ENCODE measurements at regions not wholly inside any gene's neighbourhood (a gene's known extent, or its start where the extent isn't known, plus 50 kb on each side); places are given as distances from the start of the nearest gene placed in this dataset.
A peak's percentile ranks its signal among the peaks of the same experiment; 100 is the strongest.
"Not testable (repeated sequence)": the region's sequence is repeated elsewhere in the genome, so short reads cannot be mapped to it uniquely, and the experiment has no call there.

DNA sequence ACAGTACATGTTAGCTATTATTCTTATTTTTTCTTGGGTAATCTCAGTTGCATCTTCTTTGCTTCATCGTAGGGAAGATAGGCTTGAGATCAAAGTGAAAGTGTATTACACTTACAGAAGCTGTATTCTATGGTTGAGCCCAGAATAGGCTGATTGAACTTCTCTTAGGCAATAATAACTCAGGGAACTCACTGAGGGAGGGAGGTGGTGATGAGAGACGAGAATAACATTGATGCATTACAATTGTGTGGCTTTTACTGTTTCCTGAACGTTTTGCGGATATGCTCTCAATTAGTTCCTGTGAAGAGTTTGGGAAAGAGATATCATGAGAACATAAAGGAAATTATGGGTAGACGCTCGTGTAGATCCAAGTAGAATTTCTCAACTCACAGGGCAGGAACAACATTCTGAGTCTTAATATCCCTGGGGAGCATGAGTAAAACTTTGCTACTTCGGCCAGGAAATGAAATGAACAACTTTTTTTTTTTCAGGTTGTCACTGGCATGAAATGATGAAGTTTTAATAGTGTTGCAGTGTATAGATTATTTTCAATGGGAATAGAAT is 302.2 kb downstream of the TUSC7 start:
- DNase-seq = no peak

DNA sequence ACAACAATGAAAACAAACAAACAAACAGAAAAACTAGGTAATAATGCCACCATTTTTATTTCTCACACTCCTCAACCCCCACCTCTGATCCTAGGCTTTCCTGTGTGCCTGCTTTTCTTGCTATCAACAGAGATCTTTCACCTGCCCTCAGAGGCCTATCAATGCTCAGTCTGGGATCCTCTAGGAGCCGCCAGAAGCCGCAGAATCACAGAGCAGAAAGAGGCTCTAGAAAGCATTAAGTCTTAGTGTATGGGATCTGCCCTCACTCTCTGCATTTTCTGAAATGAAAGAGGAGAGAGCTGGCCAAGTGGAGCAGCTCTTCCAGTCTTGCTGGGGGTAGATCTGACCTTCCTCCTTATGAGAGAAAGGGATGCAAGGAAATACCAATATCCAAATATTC is 306.8 kb downstream of the TUSC7 start:
- DNase-seq = no peak

DNA sequence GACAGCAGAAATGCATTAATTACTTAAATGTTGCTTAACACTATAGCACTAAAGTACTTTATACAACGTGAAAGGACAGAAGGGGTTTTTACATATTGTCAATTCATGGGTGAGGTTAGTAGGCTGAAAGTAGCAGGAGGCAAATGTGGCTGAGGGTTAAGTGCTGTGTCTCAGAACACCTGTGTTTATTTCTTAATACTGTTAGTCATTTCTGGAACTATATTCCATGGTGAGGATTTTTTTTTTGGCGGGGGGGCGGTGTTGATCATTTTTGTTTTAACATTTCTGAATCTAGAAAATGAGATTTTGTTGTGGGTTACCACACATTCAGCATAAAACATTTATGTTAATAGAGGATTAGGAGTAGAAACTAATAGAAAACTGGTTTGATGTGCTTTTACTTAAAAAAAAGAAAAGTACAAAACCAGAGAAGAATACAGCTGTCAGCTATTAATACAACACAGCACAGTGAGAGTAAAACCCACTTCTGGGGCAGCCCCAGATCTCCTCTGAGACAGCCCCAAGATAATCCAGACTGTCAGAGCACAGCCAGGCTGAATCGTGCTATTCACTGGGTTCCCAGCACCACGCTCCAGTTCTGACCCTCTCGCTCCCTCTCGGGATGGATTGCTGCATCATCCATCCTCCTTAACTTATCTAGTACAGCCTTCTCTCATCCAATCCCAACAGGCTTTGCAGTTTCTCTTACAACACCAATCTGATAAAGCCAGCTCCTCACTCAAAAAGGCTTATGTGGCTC is 307.7 kb downstream of the TUSC7 start:
- DNase-seq = no peak

DNA sequence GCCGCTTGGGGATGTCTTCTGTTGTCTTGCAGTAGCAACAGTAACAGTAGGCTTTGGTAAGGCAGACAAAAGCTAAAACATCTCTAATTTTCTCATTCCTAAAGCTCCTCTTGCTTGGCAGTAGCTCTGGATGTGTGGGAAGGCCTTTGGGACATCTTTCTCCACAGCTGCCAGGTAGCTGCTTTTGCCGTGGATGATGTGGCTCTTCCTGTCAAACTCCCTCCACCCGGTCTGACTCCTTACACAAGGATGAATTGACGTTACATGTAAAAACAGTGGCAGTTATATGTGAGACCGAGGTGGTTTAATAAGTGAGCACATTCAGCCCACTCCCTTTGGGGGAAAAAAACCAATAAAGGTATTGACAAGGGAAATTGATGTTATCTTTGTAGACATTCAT is 309.1 kb downstream of the TUSC7 start:
- DNase-seq = no peak

DNA sequence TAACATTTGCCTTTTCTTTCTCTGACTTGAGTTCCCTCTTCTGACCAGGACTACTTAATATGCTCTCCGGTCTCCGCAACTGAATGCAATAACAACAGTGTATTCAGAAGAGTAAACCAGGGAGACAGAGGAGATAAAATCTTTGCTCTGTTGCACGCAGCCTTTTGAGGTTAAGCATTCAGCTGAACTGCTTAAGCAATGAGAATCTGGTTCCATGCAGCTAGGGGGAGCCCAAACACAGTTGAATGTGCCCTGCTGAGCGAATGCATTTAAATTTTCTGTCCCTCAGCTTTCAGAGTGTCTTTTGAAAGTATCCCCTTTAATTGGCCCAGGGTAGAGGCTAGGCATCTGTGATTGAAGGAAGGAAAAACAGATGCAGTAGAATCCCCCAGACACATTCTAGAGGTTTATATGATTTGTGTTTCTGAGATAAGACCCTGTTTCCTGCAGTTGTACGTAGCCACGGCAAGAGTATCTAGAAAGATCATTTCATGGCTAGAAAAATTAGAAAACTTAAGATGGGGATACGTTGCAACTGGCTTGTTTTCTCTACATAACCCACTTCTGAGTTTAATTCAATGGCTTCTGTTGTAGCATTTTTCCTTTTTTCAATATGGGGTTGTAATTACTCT is 309.6 kb downstream of the TUSC7 start:
- DNase-seq = peak; percentile 8

DNA sequence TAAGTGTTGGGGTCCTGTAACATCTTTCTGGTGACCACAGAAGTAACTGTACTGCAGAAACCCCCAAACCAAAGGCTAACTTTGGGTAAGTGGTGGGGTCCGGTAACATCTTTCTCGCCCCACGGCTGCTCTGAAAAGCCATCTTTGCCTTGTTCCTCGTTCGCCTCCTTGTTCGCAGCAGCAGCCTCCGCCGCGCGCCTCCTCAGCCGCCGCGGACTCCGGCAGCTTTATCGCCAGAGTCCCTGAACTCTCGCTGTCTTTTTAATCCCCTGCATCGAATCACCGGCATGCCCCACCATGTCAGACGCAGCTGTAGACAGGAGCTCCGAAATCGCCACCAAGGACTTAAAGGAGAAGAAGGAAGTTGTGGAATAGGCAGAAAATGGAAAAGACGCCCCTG is 316.8 kb downstream of the TUSC7 start:
- no peak for DNase-seq

DNA sequence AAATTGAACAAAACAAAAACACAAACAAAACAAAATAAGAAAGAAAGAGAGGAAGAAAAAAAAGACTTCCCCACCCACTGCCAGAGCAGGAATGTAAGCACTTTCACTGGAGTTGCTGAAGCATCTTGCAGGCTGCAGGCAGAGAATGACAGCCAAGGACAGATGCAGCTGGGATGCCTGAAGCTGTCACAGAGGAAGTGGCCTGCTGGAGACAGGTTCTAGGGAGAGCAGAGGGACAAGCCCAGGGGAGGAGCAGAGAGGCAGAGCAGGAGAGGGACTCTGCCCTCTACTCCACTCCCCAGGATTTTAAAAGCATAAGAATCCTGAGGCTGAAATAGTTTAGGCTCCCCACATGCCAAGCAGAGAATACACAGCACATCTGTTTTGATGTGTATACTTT is 326.2 kb downstream of the TUSC7 start:
- DNase-seq = no peak

DNA sequence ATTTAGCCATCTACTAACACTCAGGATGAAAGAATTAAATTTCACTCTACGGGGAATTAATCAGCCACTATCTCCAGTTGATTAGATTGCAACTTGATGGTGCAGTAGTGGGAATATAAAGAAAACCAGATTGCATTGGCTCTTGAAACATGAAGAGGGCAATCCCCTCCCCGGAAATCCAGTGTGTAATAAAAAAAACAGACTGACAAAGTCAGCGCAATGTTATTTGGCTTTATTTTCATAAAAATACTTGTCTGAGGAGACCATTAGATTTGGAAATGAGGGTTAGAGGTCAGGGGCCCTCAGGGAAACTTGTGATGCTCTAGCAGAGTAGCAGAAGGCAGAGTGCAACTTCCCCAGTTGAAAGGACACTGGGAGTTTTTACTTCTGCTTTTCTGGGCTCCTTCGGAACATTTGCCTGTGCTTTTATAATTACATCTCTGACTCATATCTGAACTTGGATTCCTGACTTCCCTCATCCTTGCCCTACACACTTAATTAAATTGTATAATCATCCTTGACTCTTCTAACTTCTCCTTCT is 326.8 kb downstream of the TUSC7 start:
- no peak for DNase-seq

DNA sequence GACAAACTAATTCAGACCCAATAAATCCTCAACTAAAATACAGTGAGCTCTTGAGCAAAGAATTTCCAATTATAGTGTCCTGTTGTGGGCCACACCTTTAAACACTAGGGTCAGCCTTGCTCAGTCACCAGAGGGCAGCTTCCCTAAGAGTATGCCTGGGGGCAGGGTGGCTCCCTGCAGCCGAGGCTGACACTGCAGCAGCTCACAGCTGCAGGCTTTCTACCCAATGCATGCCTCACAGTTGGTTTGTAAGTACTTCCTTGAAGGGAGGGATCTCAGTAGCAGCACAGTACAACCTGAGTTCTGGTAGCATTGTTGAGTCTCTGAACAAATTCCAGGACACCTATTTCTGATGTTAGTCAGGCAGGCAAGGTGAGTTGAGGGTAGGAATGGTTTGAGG is 335.6 kb downstream of the TUSC7 start:
- no peak for DNase-seq

DNA sequence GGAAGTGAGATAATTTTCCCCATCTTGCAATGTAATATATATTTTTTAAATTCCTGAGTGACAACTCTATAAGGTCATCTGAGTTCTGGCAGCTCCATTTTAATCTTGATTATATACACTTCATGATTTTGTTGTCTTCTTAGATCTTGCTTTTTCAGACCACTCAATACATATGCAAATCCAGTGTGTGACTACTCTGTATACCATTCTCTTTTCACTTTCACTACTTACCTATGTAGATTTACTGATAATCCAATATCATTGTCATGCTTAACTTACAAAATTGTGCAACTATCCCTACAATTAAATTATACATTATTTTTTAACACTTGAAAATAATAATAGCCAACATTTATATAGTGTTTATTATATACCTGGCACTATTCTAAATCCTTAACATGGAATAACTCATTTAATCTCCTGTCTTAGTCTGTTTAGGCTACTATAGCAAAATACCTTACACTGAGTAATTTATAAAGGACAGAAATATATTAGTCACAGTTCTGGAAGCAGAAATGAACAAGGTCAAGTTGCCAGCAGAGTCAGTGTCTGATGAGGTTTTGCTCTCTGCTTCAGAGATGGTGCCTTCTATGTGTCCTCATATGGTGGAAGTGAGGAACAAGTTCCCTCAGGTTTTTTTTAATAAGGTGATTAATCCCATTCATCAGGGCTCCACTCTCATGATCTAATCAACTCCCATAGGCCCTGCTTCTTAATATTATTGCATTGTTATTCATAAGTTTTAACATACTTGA is 338.5 kb downstream of the TUSC7 start:
- no peak for DNase-seq

DNA sequence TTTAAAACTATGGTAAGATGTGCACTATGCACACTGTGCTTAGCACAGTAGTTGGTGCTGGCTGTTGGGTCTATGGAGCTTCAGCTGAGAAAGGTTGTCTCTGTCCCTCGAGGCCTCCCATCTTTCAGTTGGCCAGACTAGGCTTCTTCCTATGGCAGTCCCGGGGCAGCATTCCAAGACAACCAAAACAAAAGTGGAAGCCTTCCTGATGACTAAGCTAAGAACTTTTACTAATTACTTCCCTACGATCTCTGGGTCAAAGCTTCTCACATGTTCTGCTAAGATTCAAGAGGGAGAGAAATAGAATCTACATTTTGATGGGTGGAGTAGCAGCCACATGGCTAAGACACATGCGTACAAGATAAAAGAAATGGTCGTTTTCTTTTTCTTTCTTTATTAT is 342.8 kb downstream of the TUSC7 start:
- DNase-seq = no peak

DNA sequence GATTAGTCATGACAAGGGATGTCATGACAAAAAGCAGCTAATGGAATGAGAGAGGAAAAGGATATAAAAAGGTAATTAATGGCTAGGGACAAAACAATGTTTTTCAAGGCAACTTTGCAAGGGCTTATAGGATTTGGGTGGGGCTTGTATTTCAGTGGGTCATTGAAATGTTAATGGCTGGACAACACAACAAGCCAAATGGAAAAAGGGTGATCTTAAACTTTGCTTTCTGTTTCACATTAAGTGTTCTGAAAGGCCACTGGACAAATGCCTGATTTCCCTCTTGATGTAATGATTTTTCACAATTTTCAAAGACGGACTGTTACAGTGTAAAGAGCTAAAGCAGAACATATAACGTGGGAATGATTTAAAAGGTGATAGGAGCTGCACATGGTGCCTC is 345.0 kb downstream of the TUSC7 start:
- DNase-seq = no peak

DNA sequence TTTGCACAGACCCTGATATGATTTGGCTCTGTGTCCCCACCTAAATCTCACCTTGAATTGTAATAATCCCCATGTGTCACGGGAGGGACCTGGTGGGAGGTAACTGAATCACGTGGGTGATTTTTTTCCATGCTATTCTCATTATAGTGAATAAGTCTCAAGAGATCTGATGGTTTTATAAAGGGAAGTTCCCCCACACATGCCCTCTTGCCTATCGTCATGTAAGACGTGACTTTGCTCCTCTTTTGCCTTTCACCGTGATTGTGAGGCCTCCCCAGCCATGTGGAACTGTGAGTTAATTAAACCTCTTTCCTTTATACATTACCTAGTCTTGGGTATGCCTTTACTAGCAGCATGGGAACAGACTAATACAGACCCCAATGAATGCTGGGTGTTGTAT is 347.4 kb downstream of the TUSC7 start:
- not testable (repeated sequence) for DNase-seq

DNA sequence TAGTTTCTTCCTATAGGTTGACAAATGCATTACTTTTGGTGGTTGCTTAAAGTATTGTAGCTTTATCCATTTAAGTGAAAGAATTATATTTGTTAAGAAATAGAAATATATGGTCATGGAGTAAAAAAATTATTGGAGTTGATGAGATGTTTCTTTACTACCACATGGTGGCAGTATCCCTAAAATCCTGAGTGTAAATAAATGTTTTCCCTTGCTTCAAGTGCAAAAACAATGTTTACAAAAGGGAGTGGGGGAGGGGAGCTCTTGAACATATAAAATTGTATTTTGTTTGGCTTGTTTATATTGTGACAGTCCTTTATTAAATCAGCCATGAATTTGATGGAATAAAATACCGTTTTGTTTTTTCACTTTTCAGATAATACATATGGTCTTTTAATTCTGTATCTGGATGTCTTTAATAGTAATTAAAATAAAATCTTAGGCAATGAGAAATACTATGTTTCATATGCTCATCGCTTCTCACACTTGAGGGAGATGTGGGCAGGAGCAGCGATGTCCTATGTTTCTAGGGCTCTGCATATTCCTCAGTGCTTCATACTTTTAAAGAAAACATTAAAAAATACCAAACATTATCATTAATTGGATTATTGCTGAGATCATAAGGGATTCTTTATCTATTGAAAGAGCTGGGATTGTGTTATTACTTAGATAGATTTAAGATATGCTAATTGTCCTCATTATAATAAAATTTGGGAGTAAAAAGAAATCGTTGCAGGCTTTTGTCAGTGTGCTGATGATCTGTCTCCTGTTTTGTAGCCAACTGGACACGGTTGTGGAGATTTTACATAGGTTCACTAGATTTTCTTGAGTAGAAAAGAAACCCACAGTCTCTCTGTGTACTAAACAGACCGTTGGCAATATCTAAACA is 349.7 kb downstream of the TUSC7 start:
- peak; percentile 0 for DNase-seq

DNA sequence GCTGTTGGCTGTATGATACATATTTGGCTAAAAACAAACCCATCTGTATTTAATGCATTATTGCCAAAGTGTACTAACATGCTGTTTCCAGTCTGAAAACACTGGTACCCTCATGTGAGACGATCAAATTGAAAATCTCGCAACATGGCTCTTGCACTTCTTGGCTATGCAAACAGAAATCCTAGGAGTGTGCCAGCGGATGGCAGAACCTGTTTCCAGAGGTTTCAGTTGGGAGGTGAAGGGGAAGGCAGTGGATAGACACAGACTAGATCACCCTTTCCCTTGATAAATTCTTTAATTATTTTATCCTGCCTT is 350.3 kb downstream of the TUSC7 start:
- DNase-seq = no peak

DNA sequence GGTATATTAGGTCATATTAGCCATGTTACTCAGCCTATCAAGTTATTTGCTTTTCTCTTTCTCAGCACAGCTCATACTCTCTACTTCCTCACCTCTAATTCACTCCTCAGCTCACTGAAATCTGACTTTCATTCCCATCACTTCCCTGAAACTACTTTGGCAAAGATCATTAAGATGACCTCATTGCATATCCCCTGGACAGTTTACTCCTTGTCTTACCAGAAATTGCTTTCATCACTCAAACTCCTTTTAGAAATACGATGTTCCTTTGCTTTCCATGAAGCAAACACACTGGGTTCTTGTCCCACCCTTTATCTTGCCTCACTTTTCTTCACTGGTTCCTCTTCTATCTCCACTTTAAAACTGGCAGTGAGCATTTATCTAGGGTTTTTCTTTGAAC is 354.4 kb downstream of the TUSC7 start:
- no peak for DNase-seq

DNA sequence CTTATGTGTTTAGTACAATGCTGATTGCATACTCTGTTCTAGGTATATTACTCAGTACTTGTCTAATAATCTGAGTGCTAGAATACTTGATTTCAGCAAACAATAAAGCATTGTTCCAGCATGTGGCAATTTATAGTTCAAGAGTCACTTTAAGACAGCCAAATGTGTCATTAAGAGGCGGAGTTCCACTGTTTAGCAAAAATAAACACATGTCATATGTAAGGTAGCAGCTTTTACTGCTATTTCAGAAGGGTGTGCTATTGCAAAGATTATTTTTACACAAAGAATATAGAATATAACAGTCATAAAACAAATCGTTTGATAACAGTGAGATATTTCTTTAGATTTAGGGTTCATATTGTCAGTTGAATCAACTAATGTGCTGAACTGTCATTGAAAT is 358.7 kb downstream of the TUSC7 start:
- DNase-seq = no peak

DNA sequence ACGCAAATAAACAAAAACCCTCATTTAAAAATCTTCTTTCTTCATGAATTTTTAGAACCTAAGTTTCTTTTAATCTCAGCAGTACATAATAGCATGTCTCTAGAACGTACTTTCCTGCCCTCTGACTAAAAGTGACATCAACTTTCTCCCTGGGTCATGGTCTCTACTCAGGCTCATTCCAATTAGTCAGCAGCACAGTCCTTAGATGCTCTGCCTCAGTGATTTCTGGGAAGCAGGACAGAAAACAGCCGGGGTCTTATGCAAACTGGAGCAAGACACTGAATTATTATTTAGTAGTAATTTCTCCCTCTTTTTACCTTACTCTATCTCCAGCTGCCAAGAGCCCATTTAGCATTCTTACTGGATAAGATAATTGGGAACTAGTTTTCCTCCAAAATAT is 365.2 kb downstream of the TUSC7 start:
- DNase-seq = no peak

DNA sequence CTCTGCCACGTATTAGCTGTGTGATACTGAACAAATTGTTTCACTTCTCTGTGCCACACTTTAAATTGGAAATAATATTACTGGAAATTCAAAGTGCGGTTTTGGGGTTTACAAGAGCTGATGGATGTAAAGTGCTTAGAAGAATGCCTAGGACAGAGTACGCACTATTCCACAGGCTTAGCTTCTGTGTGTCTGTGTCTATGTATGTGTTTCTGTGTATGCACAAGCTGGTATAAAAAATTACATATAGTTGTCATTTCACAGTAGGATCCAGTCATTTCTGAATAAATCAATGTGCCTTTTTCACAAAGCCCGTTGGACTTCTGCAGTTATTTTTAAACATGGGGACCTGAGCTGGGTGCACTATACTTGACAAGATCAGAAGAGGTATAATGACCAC is 370.4 kb downstream of the TUSC7 start:
- no peak for DNase-seq

DNA sequence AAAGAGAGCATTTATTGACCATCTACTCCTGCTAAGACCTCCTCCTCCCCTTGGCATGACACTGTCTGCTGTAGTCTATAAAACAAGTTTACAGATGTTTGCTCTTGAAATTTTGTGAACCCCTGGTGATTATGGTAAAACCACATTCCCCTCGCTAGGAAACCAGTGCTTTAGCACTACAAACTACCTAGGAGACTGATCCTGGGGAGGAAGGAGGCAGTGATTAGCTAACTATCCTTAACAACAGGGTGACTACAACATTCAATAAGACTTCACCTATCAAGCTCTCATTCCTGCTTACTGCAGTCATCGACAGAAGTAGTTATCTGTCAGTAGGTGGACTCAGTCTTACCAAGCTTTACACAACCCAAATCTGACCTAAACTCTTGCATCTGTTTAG is 371.3 kb downstream of the TUSC7 start:
- no peak for DNase-seq

DNA sequence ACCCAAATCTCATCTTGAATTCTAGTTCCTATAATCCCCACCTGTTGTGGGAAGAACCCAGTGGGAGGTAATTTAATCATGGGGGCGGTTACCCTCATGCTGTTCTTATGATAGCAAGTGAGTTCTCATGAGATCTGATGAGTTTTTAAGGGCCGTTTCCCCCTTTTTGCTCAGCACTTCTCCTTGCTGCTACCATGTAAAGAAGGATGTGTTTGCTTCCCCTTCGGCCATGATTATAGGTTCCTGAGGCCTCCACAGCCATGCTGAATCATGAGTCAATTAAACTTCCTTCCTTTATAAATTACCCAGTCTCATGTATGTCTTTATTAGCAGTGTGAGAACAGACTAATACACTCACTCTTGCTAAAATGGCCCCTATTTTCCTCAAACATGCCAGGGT is 374.7 kb downstream of the TUSC7 start:
- no peak for DNase-seq

DNA sequence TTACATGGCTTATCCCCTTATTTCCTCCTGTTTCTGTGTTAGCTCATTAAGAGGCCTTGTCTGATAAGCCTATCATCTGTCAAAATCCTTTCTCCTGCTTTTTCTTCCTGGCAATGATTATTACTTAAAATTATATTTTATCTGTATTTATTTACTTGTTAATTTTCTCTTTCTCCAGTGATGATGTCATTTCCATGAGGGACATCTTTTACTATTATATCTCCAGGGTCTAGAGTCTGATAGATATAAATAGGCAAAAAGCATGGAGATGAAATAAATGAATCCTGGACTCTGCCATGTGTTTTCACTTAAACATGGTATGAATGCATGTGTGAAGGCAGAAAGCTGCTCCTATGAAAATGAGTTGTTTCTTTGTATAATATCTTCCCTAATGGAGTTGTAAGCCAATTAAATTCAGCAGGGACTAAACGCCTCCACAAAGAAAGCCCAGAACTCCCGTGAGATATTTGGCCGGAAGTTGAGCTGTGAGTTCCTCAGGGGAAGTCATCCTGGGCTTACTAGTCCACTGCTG is 375.2 kb downstream of the TUSC7 start:
- DNase-seq = no peak

All from HCEC 1CT (cell line).